MG63 (cell line): ENCODE measurements at regions not wholly inside any gene's neighbourhood (a gene's known extent, or its start where the extent isn't known, plus 50 kb on each side); places are given as distances from the start of the nearest gene placed in this dataset.
"Not testable (repeated sequence)": the region's sequence is repeated elsewhere in the genome, so short reads cannot be mapped to it uniquely, and the experiment has no call there.

Experiments
- DNase-seq: peaks from one replicate; pipeline ENCODE4 v3.0.0-alpha.2; 2020
- H3K27me3 ChIP-seq: fragments of 250-450 bp; sonication (Bioruptor Pico); 2 replicates; pipeline ENCODE4 v1.5.1; 2020; ENCODE audit warnings: mild to moderate bottlenecking, moderate library complexity
- H3K36me3 ChIP-seq: fragments of 250-450 bp; sonication (Bioruptor Pico); 2 replicates; pipeline ENCODE4 v1.5.1; 2020; ENCODE audit warnings: mild to moderate bottlenecking, moderate library complexity
- H3K4me3 ChIP-seq: fragments of 250-450 bp; sonication (Bioruptor Pico); 2 replicates; pipeline ENCODE4 v1.5.1; 2020; ENCODE audit warnings: mild to moderate bottlenecking, moderate library complexity
- H3K9me3 ChIP-seq: fragments of 250-450 bp; sonication (Bioruptor Pico); 2 replicates; pipeline ENCODE4 v1.5.1; 2020; ENCODE audit warnings: mild to moderate bottlenecking, moderate library complexity

- Histone ChIP-seq H3K36me3 (no peaks in the 10 kb centered on the region), H3K27me3 (no peaks in the 10 kb centered on the region), H3K4me3 (no peak overlapping the region), H3K9me3 (no peaks in the 10 kb centered on the region)
- DNase-seq, result no peak
These were observed 328.3 kb downstream of the OXSM start for GRCh38 chr3:26118165-26118564.

- H3K4me3 ChIP-seq, result no peak overlapping the region
- no peaks in the 10 kb centered on the region for H3K36me3 ChIP-seq
- H3K27me3 ChIP-seq, result no peaks in the 10 kb centered on the region
- H3K9me3 ChIP-seq, result no peaks in the 10 kb centered on the region
- DNase-seq, result no peak
These were observed 343.1 kb downstream of the OXSM start for GRCh38 chr3:26132942-26133341.

- Histone ChIP-seq H3K27me3 (no peaks in the 10 kb centered on the region), H3K4me3 (no peak overlapping the region), H3K36me3 (no peaks in the 10 kb centered on the region), H3K9me3 (no peaks in the 10 kb centered on the region)
- no peak for DNase-seq
These were observed 351.4 kb downstream of the OXSM start for GRCh38 chr3:26141296-26141695.

- H3K27me3 ChIP-seq, result no peaks in the 10 kb centered on the region
- H3K36me3 ChIP-seq, result no peaks in the 10 kb centered on the region
- no peaks in the 10 kb centered on the region for H3K9me3 ChIP-seq
- no peak for DNase-seq
- H3K4me3 ChIP-seq, result no peak overlapping the region
These were observed 355.9 kb downstream of the OXSM start for GRCh38 chr3:26145769-26146168.

GRCh38 chr3:26157428-26157827 is 367.5 kb downstream of the OXSM start:
- DNase-seq, H3K9me3 ChIP-seq, H3K4me3 ChIP-seq, H3K27me3 ChIP-seq, H3K36me3 ChIP-seq: not testable (repeated sequence)

GRCh38 chr3:26171006-26171405 is 381.1 kb downstream of the OXSM start:
- DNase-seq, result no peak
- H3K4me3 ChIP-seq, result no peak overlapping the region
- H3K9me3 ChIP-seq, result no peaks in the 10 kb centered on the region
- no peaks in the 10 kb centered on the region for H3K27me3 ChIP-seq
- H3K36me3 ChIP-seq, result no peaks in the 10 kb centered on the region

GRCh38 chr3:26191556-26191955 is 401.7 kb downstream of the OXSM start:
- DNase-seq, result no peak

GRCh38 chr3:26193558-26193957 is 403.7 kb downstream of the OXSM start:
- no peak overlapping the region for H3K4me3 ChIP-seq

More at GRCh38 chr3:26191556-26191955, 401.7 kb downstream of the OXSM start:
- H3K9me3 ChIP-seq, result no peaks in the 10 kb centered on the region
- no peak overlapping the region for H3K4me3 ChIP-seq
- H3K36me3 ChIP-seq, result no peaks in the 10 kb centered on the region
- H3K27me3 ChIP-seq, result no peaks in the 10 kb centered on the region

GRCh38 chr3:26196781-26197180 is 406.9 kb downstream of the OXSM start:
- no peak for DNase-seq

More at GRCh38 chr3:26193558-26193957, 403.7 kb downstream of the OXSM start:
- H3K9me3 ChIP-seq, result no peaks in the 10 kb centered on the region
- DNase-seq, result no peak
- no peaks in the 10 kb centered on the region for H3K27me3 ChIP-seq
- H3K36me3 ChIP-seq, result no peaks in the 10 kb centered on the region

GRCh38 chr3:26198609-26199008 is 408.7 kb downstream of the OXSM start:
- Histone ChIP-seq H3K9me3 (no peaks in the 10 kb centered on the region), H3K27me3 (no peaks in the 10 kb centered on the region), H3K36me3 (no peaks in the 10 kb centered on the region), H3K4me3 (no peak overlapping the region)
- DNase-seq, result no peak

More at GRCh38 chr3:26196781-26197180, 406.9 kb downstream of the OXSM start:
- H3K9me3 ChIP-seq, result no peaks in the 10 kb centered on the region
- H3K27me3 ChIP-seq, result no peaks in the 10 kb centered on the region
- H3K36me3 ChIP-seq, result no peaks in the 10 kb centered on the region
- no peak overlapping the region for H3K4me3 ChIP-seq

GRCh38 chr3:26202169-26202568 is 412.3 kb downstream of the OXSM start:
- Histone ChIP-seq H3K27me3 (no peaks in the 10 kb centered on the region), H3K36me3 (no peaks in the 10 kb centered on the region), H3K9me3 (no peaks in the 10 kb centered on the region), H3K4me3 (no peak overlapping the region)
- no peak for DNase-seq

- no peak for DNase-seq
- H3K27me3 ChIP-seq, result no peaks in the 10 kb centered on the region
- H3K36me3 ChIP-seq, result no peaks in the 10 kb centered on the region
- no peak overlapping the region for H3K4me3 ChIP-seq
- H3K9me3 ChIP-seq, result no peaks in the 10 kb centered on the region
These were observed 415.6 kb downstream of the OXSM start for GRCh38 chr3:26205475-26205874.

GRCh38 chr3:26208201-26208600 is 414.4 kb upstream of the LRRC3B start:
- no peak overlapping the region for H3K4me3 ChIP-seq

GRCh38 chr3:26229801-26230200 is 392.8 kb upstream of the LRRC3B start:
- Histone ChIP-seq H3K9me3 (no peaks in the 10 kb centered on the region), H3K4me3 (no peak overlapping the region), H3K36me3 (no peaks in the 10 kb centered on the region), H3K27me3 (no peaks in the 10 kb centered on the region)
- DNase-seq, result no peak

More at GRCh38 chr3:26208201-26208600, 414.4 kb upstream of the LRRC3B start:
- Histone ChIP-seq H3K27me3 (no peaks in the 10 kb centered on the region), H3K9me3 (no peaks in the 10 kb centered on the region), H3K36me3 (no peaks in the 10 kb centered on the region)
- DNase-seq, result no peak

- H3K36me3 ChIP-seq, result no peaks in the 10 kb centered on the region
- DNase-seq, result no peak
- no peaks in the 10 kb centered on the region for H3K27me3 ChIP-seq
- H3K9me3 ChIP-seq, result no peaks in the 10 kb centered on the region
- H3K4me3 ChIP-seq, result no peak overlapping the region
These were observed 389.2 kb upstream of the LRRC3B start for GRCh38 chr3:26233374-26233773.

GRCh38 chr3:26236531-26236930 is 386.0 kb upstream of the LRRC3B start:
- Histone ChIP-seq H3K4me3 (no peak overlapping the region), H3K9me3 (no peaks in the 10 kb centered on the region), H3K36me3 (no peaks in the 10 kb centered on the region), H3K27me3 (no peaks in the 10 kb centered on the region)
- no peak for DNase-seq

- no peaks in the 10 kb centered on the region for H3K27me3 ChIP-seq
- H3K9me3 ChIP-seq, result no peaks in the 10 kb centered on the region
- no peak for DNase-seq
- no peak overlapping the region for H3K4me3 ChIP-seq
- no peaks in the 10 kb centered on the region for H3K36me3 ChIP-seq
These were observed 385.4 kb upstream of the LRRC3B start for GRCh38 chr3:26237036-26237682.

- H3K27me3 ChIP-seq, H3K9me3 ChIP-seq, DNase-seq, H3K4me3 ChIP-seq, H3K36me3 ChIP-seq: not testable (repeated sequence)
These were observed 378.0 kb upstream of the LRRC3B start for GRCh38 chr3:26244586-26244985.

- no peaks in the 10 kb centered on the region for H3K27me3 ChIP-seq
- H3K4me3 ChIP-seq, result no peak overlapping the region
- no peaks in the 10 kb centered on the region for H3K9me3 ChIP-seq
- DNase-seq, result no peak
- no peaks in the 10 kb centered on the region for H3K36me3 ChIP-seq
These were observed 377.3 kb upstream of the LRRC3B start for GRCh38 chr3:26245236-26245635.
